ENCODE measurements at regions not wholly inside any gene's neighbourhood (a gene's known extent, or its start where the extent isn't known, plus 50 kb on each side); places are given as distances from the start of the nearest gene placed in this dataset.
A peak's percentile ranks its signal among the peaks of the same experiment; 100 is the strongest.

DNA sequence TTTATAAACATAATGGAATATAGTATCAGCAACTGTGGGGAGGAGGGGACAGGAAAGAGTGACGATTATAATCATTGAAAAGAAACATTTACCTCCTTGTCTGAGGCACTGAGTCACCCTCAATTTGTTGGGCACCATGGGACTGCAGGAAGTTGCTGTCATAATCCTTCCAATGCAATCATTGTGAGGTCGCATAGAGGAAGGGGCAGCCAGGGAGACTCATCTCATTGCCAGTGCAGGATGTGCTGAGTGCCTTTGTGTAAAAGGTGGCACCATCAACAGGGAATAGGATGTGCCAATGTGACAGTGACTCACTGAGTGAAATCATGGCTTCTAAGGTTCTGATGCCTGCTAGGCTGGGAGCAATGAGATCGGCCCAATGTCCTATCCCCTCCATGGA, 300.4 kb upstream of the ADAMTS9 start:
- no peak overlapping the region for H3K4me3 ChIP-seq (ENCODE audit: low read depth, low read length)
- in situ Hi-C loops (cut with HindIII; ENCODE audit: low pct_ligation_motif_present, low sequenced_read_pairs) = no loop called here

DNA sequence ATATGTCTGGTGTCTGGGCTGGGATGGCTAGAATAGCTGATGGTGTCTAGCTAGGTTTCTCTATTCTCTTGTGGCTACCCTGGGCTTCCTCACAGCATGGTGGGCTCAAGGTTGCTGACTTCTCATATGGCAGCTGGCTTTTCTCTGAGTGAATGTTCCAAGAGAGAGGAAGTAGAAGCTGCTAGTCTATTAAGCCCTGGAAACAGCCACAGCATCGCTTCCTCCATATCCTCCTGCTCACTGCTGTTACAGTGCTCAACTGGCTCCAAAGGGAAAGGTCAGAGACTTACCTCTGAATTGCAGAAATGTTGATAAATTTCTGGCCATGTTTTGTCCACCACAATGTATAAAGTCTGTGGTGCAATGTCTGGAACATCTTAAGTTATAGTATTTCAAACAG, 299.9 kb upstream of the ADAMTS9 start:
- in situ Hi-C loops (cut with HindIII; ENCODE audit: low pct_ligation_motif_present, low sequenced_read_pairs) = no loop called here
- no peak for DNase-seq
- H3K27me3 ChIP-seq (replicated peaks) = no peaks in the 10 kb centered on the region
- H3K36me3 ChIP-seq (replicated peaks) = no peaks in the 10 kb centered on the region
- TF ChIP-seq, protein P1, sequence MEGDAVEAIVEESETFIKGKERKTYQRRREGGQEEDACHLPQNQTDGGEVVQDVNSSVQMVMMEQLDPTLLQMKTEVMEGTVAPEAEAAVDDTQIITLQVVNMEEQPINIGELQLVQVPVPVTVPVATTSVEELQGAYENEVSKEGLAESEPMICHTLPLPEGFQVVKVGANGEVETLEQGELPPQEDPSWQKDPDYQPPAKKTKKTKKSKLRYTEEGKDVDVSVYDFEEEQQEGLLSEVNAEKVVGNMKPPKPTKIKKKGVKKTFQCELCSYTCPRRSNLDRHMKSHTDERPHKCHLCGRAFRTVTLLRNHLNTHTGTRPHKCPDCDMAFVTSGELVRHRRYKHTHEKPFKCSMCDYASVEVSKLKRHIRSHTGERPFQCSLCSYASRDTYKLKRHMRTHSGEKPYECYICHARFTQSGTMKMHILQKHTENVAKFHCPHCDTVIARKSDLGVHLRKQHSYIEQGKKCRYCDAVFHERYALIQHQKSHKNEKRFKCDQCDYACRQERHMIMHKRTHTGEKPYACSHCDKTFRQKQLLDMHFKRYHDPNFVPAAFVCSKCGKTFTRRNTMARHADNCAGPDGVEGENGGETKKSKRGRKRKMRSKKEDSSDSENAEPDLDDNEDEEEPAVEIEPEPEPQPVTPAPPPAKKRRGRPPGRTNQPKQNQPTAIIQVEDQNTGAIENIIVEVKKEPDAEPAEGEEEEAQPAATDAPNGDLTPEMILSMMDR (IDR thresholded peaks at IDR 0.05; ENCODE audit: low read depth, low read length, missing control alignments) = no peak
- no peak overlapping the region for H3K4me3 ChIP-seq (ENCODE audit: low read depth, low read length)
- no peak overlapping the region for H3K27ac ChIP-seq

More for the DNA sequence above, 300.4 kb upstream of the ADAMTS9 start:
- DNase-seq = no peak
- Histone ChIP-seq H3K36me3 (replicated peaks) (no peaks in the 10 kb centered on the region), H3K27me3 (replicated peaks) (no peaks in the 10 kb centered on the region), H3K27ac (no peak overlapping the region)
- TF ChIP-seq, protein P1 (IDR thresholded peaks at IDR 0.05; ENCODE audit: low read depth, low read length, missing control alignments) = no peak

DNA sequence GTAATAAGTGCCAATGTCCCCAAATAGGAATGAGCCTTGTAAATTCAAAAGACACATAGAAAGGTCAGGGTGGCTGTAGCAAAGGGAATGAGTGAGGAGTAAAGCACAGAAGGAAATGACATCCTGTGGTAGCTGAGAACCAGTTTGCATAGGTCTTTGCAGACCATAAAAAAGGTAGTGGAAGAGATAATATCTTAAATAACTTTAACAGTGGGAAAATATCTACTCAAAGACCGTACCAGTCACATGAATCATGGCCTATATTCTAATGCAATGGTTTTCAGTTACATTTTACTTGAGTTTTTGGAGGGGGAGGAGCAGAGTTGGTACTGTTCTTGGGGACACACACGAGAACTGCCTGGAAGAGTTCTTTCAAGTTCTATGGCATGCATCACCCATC, 297.3 kb upstream of the ADAMTS9 start:
- Histone ChIP-seq H3K36me3 (replicated peaks) (no peaks in the 10 kb centered on the region), H3K27me3 (replicated peaks) (no peaks in the 10 kb centered on the region), H3K27ac (no peak overlapping the region), H3K4me3 (ENCODE audit: low read depth, low read length) (no peak overlapping the region)
- DNase-seq = no peak
- in situ Hi-C loops (cut with HindIII; ENCODE audit: low pct_ligation_motif_present, low sequenced_read_pairs) = no loop called here
- TF ChIP-seq, protein P1 (IDR thresholded peaks at IDR 0.05; ENCODE audit: low read depth, low read length, missing control alignments) = no peak

DNA sequence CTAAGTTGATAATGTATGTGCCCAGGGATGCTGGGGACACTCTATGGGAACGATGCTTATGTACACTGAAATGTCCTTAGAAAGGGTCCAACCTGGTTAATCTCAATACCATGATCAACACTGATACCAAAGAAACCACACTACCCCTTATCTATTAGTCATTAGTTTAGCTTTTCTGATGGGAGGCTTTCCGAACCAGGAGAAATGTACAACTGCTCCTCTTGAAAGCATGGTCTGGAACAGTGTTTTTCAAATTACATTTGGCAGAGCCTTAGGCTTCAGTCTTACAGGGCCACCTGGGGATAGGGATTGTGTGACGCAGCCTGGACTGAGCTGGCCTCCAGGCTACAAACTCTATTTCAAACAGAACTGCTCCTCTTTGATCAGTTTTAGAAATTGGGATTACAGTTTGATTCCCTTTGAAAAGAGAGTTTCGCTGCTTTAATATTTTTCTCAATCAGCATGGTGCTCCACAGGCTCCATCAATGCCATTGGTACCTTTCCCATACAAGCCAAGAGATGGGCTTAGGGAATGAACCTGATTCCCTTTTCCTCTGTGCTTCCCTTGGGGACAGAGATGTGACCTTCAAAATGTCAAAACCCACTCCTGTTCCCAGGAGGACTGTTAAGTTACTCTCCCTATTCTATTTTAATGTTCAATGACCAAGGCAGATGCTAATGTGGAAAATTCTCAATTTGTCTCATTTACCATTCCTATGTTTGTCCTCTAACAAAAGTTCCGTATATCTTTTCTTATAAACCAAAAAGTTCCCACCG, 296.0 kb upstream of the ADAMTS9 start:
- in situ Hi-C loops (cut with HindIII; ENCODE audit: low pct_ligation_motif_present, low sequenced_read_pairs) = no loop called here
- no peaks in the 10 kb centered on the region for H3K36me3 ChIP-seq (replicated peaks)
- no peak overlapping the region for H3K4me3 ChIP-seq (ENCODE audit: low read depth, low read length)
- H3K27me3 ChIP-seq (replicated peaks) = no peaks in the 10 kb centered on the region
- DNase-seq = no peak
- no peak overlapping the region for H3K27ac ChIP-seq
- TF ChIP-seq, protein P1 (IDR thresholded peaks at IDR 0.05; ENCODE audit: low read depth, low read length, missing control alignments) = no peak

DNA sequence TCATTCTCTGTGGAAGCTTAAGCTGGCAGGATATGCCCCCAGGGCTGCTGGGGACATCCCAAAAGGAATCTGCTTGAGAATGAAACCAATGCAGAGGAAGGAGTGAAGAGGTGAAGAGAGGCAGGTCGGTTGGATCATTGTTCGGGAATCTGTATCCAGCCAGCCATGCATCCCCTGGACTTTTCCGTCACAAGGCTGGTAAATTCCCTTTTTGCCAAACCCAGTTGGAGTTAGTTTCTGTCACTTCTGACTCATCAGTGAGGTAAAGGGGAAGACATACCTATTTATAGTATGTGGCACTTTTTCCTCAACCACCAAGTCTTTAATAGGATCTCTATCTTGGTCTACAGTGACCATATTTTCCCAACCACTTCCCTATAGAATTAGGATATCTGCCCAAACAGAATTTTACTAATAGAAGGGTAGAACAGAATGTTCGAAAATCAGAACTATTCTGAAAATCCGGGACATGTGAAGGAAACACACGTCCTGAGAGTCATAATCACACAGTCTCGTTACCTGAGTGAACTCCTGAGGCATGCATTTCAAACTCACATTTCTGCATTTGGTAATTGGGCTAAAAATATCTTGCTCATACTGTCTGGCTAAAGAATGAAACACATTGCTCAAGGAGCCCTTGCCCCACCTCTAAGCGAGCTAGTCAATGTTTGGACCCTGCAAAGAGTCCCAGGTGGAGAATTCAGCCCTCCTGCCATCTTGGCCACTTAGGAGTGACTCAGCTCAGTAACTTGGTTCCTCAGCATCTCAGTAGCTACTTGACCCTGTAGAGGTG, 289.7 kb upstream of the ADAMTS9 start:
- no peak overlapping the region for H3K27ac ChIP-seq
- no peaks in the 10 kb centered on the region for H3K36me3 ChIP-seq (replicated peaks)
- TF ChIP-seq, protein P1 (IDR thresholded peaks at IDR 0.05; ENCODE audit: low read depth, low read length, missing control alignments) = no peak
- peak; percentile 36 for DNase-seq
- H3K4me3 ChIP-seq (ENCODE audit: low read depth, low read length) = no peak overlapping the region
- H3K27me3 ChIP-seq (replicated peaks) = no peaks in the 10 kb centered on the region
- in situ Hi-C loops (cut with HindIII; ENCODE audit: low pct_ligation_motif_present, low sequenced_read_pairs) = no loop called here

All from brain microvascular endothelial cell (primary cell).